ELR (cell line): ENCODE measurements at regions not wholly inside any gene's neighbourhood (a gene's known extent, or its start where the extent isn't known, plus 50 kb on each side); places are given as distances from the start of the nearest gene placed in this dataset.
"Not testable (repeated sequence)": the region's sequence is repeated elsewhere in the genome, so short reads cannot be mapped to it uniquely, and the experiment has no call there.

Source experiments
- DNase-seq: peaks from one replicate; pipeline ENCODE4 v3.0.0-alpha.2; 2015; ENCODE audit warnings: low read depth

- peak; percentile 14 for DNase-seq
Measured at GRCh38 chr2:142629193-142629592, 248.3 kb upstream of the KYNU start.

GRCh38 chr2:142621287-142621686 is 256.2 kb upstream of the KYNU start:
- DNase-seq: no peak

GRCh38 chr2:142617461-142617860 is 260.0 kb upstream of the KYNU start:
- DNase-seq: no peak

GRCh38 chr2:142615876-142616275 is 261.6 kb upstream of the KYNU start:
- no peak for DNase-seq

GRCh38 chr2:142613193-142613592 is 264.3 kb upstream of the KYNU start:
- not testable (repeated sequence) for DNase-seq

- no peak for DNase-seq
Measured at GRCh38 chr2:142605421-142605820, 272.0 kb upstream of the KYNU start.

- peak; percentile 49 for DNase-seq
Measured at GRCh38 chr2:142603759-142604158, 273.7 kb upstream of the KYNU start.

GRCh38 chr2:142602418-142602989 is 275.0 kb upstream of the KYNU start:
- no peak for DNase-seq

GRCh38 chr2:142601794-142602193 is 275.7 kb upstream of the KYNU start:
- no peak for DNase-seq

- DNase-seq: peak; percentile 29
Measured at GRCh38 chr2:142599504-142599903, 278.0 kb upstream of the KYNU start.

GRCh38 chr2:142598846-142599245 is 278.6 kb upstream of the KYNU start:
- peak; percentile 53 for DNase-seq

GRCh38 chr2:142596334-142597088 is 281.0 kb upstream of the KYNU start:
- peak; percentile 86 for DNase-seq

- DNase-seq: no peak
Measured at GRCh38 chr2:142594935-142595334, 282.5 kb upstream of the KYNU start.

- no peak for DNase-seq
Measured at GRCh38 chr2:142592171-142592570, 285.3 kb upstream of the KYNU start.

GRCh38 chr2:142591420-142591819 is 286.0 kb upstream of the KYNU start:
- no peak for DNase-seq

GRCh38 chr2:142588269-142588668 is 289.2 kb upstream of the KYNU start:
- peak; percentile 70 for DNase-seq

GRCh38 chr2:142586693-142587580 is 290.5 kb upstream of the KYNU start:
- no peak for DNase-seq

- no peak for DNase-seq
Measured at GRCh38 chr2:142585785-142586184, 291.7 kb upstream of the KYNU start.

- DNase-seq: no peak
Measured at GRCh38 chr2:142582317-142582716, 295.1 kb upstream of the KYNU start.

- DNase-seq: no peak
Measured at GRCh38 chr2:142581491-142581890, 296.0 kb upstream of the KYNU start.

- DNase-seq: no peak
Measured at GRCh38 chr2:142580691-142581090, 296.8 kb upstream of the KYNU start.

- no peak for DNase-seq
Measured at GRCh38 chr2:142575561-142575960, 301.9 kb upstream of the KYNU start.

GRCh38 chr2:142574388-142574787 is 303.1 kb upstream of the KYNU start:
- DNase-seq: no peak
